HG03558 (cell line): ENCODE measurements at regions not wholly inside any gene's neighbourhood (a gene's known extent, or its start where the extent isn't known, plus 50 kb on each side); places are given as distances from the start of the nearest gene placed in this dataset.
"Not testable (repeated sequence)": the region's sequence is repeated elsewhere in the genome, so short reads cannot be mapped to it uniquely, and the experiment has no call there.

Experiments used
- ATAC-seq: cut with Tn5 transposase; IDR thresholded peaks from one replicate; pipeline ENCODE4 v1.9.1; 2021; ENCODE audit warnings: moderate number of reproducible peaks; ENCODE audit not compliant: unreplicated experiment; ENCODE audit errors: extremely low read depth

GRCh38 chr3:8325833-8326232 is 175.8 kb upstream of the LMCD1 start:
- ATAC-seq, result not testable (repeated sequence)

DNA sequence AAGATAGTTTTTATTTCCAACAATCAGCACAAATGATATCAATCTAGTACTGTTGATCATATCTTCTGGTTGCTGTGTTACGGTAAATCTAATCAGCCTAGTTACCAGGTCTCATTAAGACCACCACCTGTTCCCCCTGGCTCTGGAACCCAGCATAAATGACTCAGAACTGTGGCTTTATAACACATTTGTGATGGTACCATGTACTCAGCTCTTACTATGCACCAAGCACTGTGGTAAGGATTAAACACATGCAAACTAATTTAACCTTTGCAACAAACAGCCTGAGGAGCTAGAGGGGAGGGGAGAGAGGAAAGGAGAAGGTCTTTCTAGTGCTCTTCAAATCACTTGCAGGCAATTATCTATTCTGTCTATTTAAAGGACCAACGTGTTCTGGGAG is 173.9 kb upstream of the LMCD1 start:
- no peak for ATAC-seq

DNA sequence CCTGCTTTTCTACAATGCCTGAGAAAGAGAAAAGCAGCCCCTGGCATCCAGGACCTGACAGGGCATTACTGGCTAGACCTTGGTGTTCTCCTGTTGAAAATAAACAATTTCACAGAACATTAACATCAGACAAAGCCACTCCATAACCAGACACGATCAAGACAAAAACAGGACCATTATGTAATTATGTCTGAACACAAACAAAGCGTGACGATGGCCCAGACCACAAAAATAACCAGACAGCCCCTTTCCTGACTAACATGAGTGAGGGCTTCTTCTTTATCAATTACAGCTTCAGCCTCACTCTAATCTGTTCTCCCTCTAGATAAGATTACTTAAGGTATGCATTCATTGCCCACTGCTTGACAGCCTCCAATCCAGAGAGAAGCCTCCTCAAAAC is 172.7 kb upstream of the LMCD1 start:
- no peak for ATAC-seq

DNA sequence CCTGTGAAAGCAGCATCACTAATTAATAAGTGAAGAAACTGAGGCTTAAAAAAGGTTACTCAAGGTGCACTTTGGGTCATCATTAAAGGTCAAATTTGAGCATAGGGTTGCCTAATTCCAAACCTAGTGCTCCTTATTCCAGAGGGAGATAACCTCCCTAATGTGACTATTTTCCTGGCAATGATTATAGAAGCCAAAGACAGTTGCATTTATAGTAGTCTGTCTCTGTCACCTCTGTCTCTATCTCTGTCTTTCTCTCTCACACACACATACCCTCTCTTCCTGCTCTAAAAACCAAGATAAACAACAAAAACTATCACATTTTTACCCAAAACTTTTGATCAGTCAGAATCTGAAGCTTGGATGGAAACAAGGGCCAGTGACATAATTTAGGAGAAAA is 172.0 kb upstream of the LMCD1 start:
- ATAC-seq, result no peak

DNA sequence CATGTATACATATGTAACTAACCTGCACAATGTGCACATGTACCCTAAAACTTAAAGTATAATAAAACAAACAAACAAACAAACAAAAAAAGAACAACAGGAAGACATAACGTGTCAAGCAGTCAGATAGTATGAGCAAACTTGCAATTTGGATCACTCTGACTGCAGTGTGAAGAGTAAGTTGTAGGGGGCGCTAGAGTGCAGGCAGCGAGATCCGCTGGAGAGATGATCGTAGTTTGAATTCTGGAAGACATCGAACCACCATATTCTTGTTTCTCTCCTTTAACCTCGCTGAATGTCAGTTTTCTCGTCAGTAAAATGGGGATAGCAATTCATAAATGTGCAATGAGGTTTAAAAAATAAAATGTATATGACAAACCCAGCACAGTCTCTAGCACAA is 165.2 kb upstream of the LMCD1 start:
- no peak for ATAC-seq

GRCh38 chr3:8338424-8338823 is 163.2 kb upstream of the LMCD1 start:
- ATAC-seq, result no peak

DNA sequence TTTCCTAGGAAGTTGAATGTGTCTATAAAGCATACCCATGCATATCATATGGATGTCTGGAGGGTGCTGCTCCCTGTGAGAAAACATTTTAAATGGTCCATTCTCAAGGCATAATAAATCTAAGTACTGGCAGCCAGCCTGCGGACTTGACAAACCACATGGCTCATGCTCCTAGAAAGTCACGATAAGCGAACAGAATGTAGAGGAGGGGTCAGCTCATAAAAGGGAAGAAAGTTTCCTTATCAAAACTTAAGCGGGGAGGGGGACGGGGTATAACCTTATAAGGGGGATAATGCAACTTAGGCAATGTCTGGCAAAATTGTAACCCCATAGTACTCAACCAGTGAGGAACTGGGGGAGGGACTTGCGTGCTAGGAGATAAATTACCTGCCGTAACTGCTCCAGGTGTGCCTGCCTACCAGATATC is 159.8 kb upstream of the LMCD1 start:
- no peak for ATAC-seq

DNA sequence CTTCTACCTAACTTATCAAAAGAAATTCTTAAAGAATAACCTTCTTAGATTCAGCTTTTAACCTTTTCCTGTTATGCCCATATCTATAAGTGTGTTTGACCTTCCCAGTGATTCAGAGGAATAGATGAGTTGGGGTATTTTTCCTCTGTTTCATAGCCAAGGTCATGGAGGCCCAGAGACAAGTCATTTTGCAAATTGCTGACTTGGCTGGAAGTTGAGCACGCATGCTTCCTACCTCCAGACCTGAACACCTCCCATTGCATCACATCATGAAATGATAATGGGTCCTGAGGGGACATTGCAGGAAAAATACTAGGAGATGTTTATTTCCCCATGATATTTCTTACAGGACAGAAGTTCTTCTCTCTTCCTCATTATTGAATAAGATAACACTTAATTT is 158.6 kb upstream of the LMCD1 start:
- no peak for ATAC-seq

DNA sequence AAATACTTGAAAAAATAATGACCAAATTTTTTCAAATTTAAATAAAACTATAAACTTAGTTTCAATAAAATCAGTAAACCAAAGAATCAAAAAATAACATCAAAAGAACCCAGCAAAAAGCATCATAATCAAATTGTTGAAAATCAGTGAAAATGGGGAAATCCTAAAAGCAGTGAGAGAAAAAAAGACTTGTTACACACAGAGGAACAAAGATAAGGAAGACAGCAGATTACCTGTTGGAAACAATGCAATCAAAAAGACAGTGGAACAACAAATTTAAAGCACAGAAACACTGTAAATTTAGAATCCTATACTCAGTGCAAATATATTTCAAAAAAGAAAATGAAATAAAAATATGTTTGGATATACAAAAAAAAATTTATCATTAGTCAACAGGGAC is 156.2 kb upstream of the LMCD1 start:
- no peak for ATAC-seq

- ATAC-seq, result no peak
Observed at GRCh38 chr3:8348076-8348475, 153.5 kb upstream of the LMCD1 start.

DNA sequence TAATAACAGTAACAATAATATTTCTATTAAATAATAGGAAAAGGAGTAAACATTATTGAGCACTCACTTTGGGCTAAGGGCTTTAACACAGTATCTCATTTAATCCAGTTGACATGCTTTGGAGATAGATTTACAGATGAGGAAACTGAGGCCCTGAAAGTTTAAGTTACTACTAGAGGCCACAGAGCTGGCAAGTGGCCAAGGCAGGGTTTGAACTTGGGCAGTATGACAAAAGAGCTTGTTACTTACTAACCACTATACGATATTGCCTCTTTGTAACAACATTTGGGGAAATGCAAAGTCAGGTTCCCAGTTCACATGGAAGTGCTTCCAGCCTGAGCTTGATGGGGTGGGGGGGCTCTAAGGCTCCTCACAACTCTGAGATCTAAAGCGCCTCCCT is 149.1 kb upstream of the LMCD1 start:
- ATAC-seq, result no peak

DNA sequence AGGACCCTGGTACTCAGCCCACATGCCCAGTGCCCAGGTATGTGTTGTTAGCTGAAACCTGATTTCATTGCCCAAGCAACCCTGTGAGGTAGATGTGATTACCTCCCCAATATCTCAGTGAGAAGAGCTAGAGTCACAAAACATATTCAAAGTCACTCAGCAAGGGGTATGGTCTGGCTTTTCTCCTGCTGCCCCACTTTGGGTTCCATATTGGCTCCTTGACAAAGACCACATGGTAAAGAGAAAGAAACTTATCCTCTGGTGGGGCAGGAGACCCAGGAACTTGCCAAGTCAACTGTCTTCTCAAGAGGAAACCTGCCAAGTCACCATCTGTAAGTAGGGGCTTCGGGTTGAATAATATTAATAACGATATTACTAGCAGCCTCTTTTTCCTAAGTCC is 148.3 kb upstream of the LMCD1 start:
- ATAC-seq, result no peak

DNA sequence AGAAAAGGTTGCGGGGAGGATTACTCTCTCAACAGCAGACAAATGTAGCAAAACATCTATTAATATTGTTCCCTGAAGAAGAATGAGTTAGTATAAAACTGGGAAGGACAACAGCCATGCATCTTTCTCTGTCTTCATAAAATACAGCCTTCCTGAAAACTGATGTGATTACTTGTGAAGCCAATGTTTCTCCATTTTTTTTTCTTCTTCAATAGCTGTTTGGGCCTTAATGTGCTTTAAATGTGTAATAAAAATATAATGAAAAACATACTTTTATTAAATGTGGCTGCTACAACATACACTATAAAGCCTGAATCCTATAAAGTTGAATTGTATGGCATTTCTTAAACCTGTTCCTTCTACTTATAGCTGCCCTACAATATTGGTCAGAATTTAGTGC is 146.3 kb upstream of the LMCD1 start:
- no peak for ATAC-seq

GRCh38 chr3:8356066-8356465 is 145.6 kb upstream of the LMCD1 start:
- ATAC-seq, result not testable (repeated sequence)

GRCh38 chr3:8357859-8358258 is 143.8 kb upstream of the LMCD1 start:
- no peak for ATAC-seq

- ATAC-seq, result no peak
Observed at GRCh38 chr3:8359133-8359532, 142.5 kb upstream of the LMCD1 start.

DNA sequence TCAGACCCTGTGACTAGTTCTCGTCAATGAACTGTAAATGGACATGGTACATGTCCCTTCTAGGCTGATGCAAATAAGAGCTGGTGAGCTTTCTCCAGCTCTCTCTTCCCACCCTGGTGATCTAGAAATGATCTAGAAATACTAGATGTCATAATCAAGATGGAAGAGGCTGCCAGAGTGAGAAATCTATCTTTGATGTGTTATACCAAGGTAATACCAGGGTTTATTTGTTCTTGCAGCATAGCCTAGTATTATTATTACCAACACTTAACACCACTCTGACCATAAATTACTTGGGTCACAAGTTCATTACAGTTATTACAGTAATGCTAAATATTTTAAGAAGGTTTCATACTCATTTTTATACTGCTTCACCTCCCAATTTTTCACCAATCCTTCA is 138.4 kb upstream of the LMCD1 start:
- ATAC-seq, result no peak

GRCh38 chr3:8365541-8365940 is 136.1 kb upstream of the LMCD1 start:
- no peak for ATAC-seq

GRCh38 chr3:8366219-8366810 is 135.3 kb upstream of the LMCD1 start:
- ATAC-seq, result no peak

GRCh38 chr3:8368598-8368997 is 133.0 kb upstream of the LMCD1 start:
- ATAC-seq, result no peak

DNA sequence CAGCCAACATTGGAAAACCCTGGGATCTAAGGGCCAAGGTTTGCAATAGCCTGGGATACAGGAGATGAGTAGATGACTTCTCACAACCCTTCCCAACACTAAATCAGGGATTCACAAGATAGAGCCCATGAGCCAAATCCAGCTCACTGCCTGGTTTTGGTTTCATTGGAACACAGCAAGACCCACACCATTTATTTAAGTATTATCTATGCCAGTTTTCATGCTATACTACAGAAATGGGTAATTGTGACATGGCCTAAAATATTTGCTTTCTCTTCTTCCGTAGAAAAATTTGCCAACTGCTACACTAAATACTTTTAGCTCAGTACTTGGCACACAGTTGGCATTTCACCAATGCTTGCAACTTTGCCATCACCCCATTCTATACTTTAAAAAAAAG is 132.0 kb upstream of the LMCD1 start:
- ATAC-seq, result no peak

GRCh38 chr3:8371085-8371551 is 130.5 kb upstream of the LMCD1 start:
- ATAC-seq, result no peak

DNA sequence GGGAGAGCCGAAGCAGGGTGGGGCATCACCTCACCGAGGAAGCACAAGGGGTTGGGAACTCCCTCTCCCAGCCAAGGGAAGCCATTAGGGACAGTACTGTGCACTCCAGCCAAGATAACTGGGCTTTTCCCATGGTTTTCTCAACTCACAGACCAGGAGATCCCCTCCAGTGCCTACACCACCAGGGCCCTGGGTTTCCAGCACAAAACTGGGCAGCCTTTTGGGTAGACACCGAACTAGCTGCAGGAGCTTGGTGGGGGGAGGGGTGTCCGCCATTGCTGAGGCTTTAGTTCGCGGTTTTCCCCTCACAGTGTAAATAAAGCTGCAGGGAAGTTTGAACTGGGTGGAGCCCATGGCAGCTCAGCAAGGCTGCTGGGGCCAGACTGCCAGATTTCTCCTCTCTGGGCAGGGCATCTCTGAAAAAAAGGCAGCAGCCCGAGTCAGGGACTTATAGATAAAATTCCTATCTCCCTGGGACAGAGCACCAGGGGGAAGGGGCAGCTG is 129.6 kb upstream of the LMCD1 start:
- ATAC-seq, result no peak
